MCF 10A (cell line): ENCODE measurements at regions not wholly inside any gene's neighbourhood (a gene's known extent, or its start where the extent isn't known, plus 50 kb on each side); places are given as distances from the start of the nearest gene placed in this dataset.

Experiments
- BruUV-seq: library from RNA; stranded (reverse); fragments of 400-500 nt; replicated peaks from 2 replicates; lab custom pipeline; 2021; lab: Mats Ljungman, UMichigan
- CTCF ChIA-PET: fragments of 300-600 bp; sonication (Branson Sonifier 250); formaldehyde crosslinking; extraction: SDS; loops from one replicate; lab custom pipeline; 2021; ENCODE audit warnings: antibody characterized with exemption, inconsistent platforms; lab: Yijun Ruan, JAX
- POLR2A ChIA-PET: fragments of 300-600, 350-650 bp; sonication (Branson Sonifier 250); formaldehyde crosslinking; extraction: SDS; loops from one replicate; lab custom pipeline; 2020; ENCODE audit warnings: antibody characterized with exemption, inconsistent platforms; lab: Yijun Ruan, JAX
- DNase-seq: peaks from one replicate; pipeline ENCODE4 v3.0.0-alpha.2; 2018; ENCODE audit not compliant: unreplicated experiment
- H3K27ac Mint-ChIP-seq: one replicate; pipeline ENCODE4 v1.8.0; 2022; ENCODE audit warnings: mild to moderate bottlenecking, low read depth, mixed read lengths; ENCODE audit not compliant: unreplicated experiment
- H3K27me3 Mint-ChIP-seq: one replicate; pipeline ENCODE4 v1.8.0; 2022; ENCODE audit warnings: mixed read lengths; ENCODE audit not compliant: insufficient read depth, unreplicated experiment
- H3K36me3 Mint-ChIP-seq: one replicate; pipeline ENCODE4 v1.8.0; 2022; ENCODE audit warnings: mild to moderate bottlenecking, moderate library complexity, mixed read lengths; ENCODE audit not compliant: insufficient read depth, unreplicated experiment
- H3K4me1 Mint-ChIP-seq: one replicate; pipeline ENCODE4 v1.8.0; 2022; ENCODE audit warnings: mixed read lengths; ENCODE audit not compliant: insufficient read depth, unreplicated experiment
- H3K4me3 Mint-ChIP-seq: one replicate; pipeline ENCODE4 v1.8.0; 2022; ENCODE audit warnings: mild to moderate bottlenecking, moderate library complexity, mixed read lengths; ENCODE audit not compliant: unreplicated experiment
- H3K9me3 Mint-ChIP-seq: one replicate; pipeline ENCODE4 v1.8.0; 2022; ENCODE audit warnings: mixed read lengths; ENCODE audit not compliant: unreplicated experiment
- CTCF ChIP-seq: fragments of 200-600 bp; IDR thresholded peaks from one replicate; pipeline ENCODE4 v1.8.0; 2022; ENCODE audit warnings: antibody characterized with exemption, mild to moderate bottlenecking; ENCODE audit not compliant: unreplicated experiment
- intact Hi-C: fragments of 100-400 bp; cut with micrococcal nuclease; formaldehyde crosslinking; loops from 2 replicates; pipeline ENCODE4 v1.14.1; 2022

DNA sequence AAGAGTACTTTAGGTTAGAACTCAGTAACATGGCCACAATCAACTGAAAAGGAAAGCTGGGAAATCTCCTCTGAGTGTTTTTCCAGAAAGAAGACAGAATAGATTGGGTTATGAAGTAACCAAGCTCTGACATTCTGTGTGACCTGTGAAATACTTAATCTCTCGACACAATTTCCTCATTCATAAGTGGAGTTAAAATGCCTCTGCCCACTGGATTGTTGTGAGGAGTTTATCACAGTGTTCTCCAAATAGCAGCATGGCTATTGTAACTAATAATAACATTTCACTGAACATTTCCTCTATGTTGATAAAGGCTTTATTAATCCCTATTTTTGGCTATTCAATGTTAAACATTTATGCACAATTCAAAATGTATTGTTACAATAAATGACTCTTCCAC, 311.0 kb downstream of the GABRB2 start:
- intact Hi-C loops: no loop called here
- CTCF ChIA-PET: interaction anchor here (0.6 to 0.7 kb wide), 3 partner anchors 158 to 1576 kb away, joined by 3 to 4 read pairs (median 3); no protein-coding TSS in a partner anchor
- no TSS peak for BruUV-seq
- H3K27ac Mint-ChIP-seq: no peak overlapping the region
- no peak overlapping the region for H3K4me3 Mint-ChIP-seq
- no peak for TF ChIP-seq CTCF
- H3K36me3 Mint-ChIP-seq: no peaks in the 10 kb centered on the region
- no peaks in the 10 kb centered on the region for H3K9me3 Mint-ChIP-seq
- no peak for DNase-seq
- H3K27me3 Mint-ChIP-seq: no peaks in the 10 kb centered on the region
- POLR2A ChIA-PET: interaction anchor here (0.7 kb wide), 1 partner anchor 20 kb away, joined by 4 read pairs; no protein-coding TSS in a partner anchor
- no peaks in the 10 kb centered on the region for H3K4me1 Mint-ChIP-seq

GRCh38 chr5:161233553-161233952, 313.0 kb downstream of the GABRB2 start:
- H3K4me3 Mint-ChIP-seq: no peak overlapping the region
- no peak overlapping the region for H3K27ac Mint-ChIP-seq
- TF ChIP-seq CTCF: no peak
- DNase-seq: no peak
- no peaks in the 10 kb centered on the region for H3K27me3 Mint-ChIP-seq
- H3K36me3 Mint-ChIP-seq: no peaks in the 10 kb centered on the region
- no TSS peak for BruUV-seq
- CTCF ChIA-PET: interaction anchor here (0.6 kb wide), 3 partner anchors 14 to 1996 kb away, joined by 3 to 4 read pairs (median 4); no protein-coding TSS in a partner anchor
- intact Hi-C loops: no loop called here
- no peaks in the 10 kb centered on the region for H3K4me1 Mint-ChIP-seq
- H3K9me3 Mint-ChIP-seq: no peaks in the 10 kb centered on the region
- POLR2A ChIA-PET: interaction anchor here (0.6 kb wide), 1 partner anchor 1223 kb away, joined by 3 read pairs; no protein-coding TSS in a partner anchor

- Mint-ChIP-seq H3K27ac (no peak overlapping the region), H3K4me3 (no peak overlapping the region), H3K9me3 (no peaks in the 10 kb centered on the region), H3K4me1 (no peaks in the 10 kb centered on the region), H3K36me3 (no peaks in the 10 kb centered on the region), H3K27me3 (no peaks in the 10 kb centered on the region)
- CTCF ChIA-PET: interaction anchor here (0.6 to 1.4 kb wide), 3 partner anchors 23 to 819 kb away, joined by 3 to 4 read pairs (median 3); no protein-coding TSS in a partner anchor
- POLR2A ChIA-PET: no interaction called here
- DNase-seq: peak; percentile 26
- intact Hi-C loops: no loop called here
- BruUV-seq: no TSS peak
- TF ChIP-seq CTCF: no peak
Observed at GRCh38 chr5:161230221-161230620, 316.3 kb downstream of the GABRB2 start.

GRCh38 chr5:161219816-161220215, 326.7 kb downstream of the GABRB2 start:
- Mint-ChIP-seq H3K27me3 (no peaks in the 10 kb centered on the region), H3K36me3 (no peaks in the 10 kb centered on the region), H3K4me1 (no peaks in the 10 kb centered on the region), H3K4me3 (no peak overlapping the region), H3K27ac (no peak overlapping the region), H3K9me3 (peaks cover 20% of the 10 kb centered on the region)
- no peak for TF ChIP-seq CTCF
- CTCF ChIA-PET: no interaction called here
- no peak for DNase-seq
- intact Hi-C loops: no loop called here
- POLR2A ChIA-PET: no interaction called here
- BruUV-seq: no TSS peak
